Activated naive CD8-positive, alpha-beta T cell treated with anti-CD3 and anti-CD28 coated beads, Interleukin-2, amount 50 U/mL, for 24 hours (primary cell): ENCODE measurements at regions not wholly inside any gene's neighbourhood (a gene's known extent, or its start where the extent isn't known, plus 50 kb on each side); places are given as distances from the start of the nearest gene placed in this dataset.
"Not testable (repeated sequence)": the region's sequence is repeated elsewhere in the genome, so short reads cannot be mapped to it uniquely, and the experiment has no call there.

Experiments used
- ATAC-seq: fragments of 150-1000 bp; cut with Tn5 transposase; one replicate; pipeline ENCODE4 v1.10.0; 2021
- DNase-seq: peaks from one replicate; pipeline ENCODE4 v3.0.0; 2021
- H3K27ac Mint-ChIP-seq: one replicate; pipeline ENCODE4 v1.8.0; 2021; ENCODE audit warnings: mild to moderate bottlenecking, mixed read lengths
- H3K27me3 Mint-ChIP-seq: one replicate; pipeline ENCODE4 v1.8.0; 2021; ENCODE audit warnings: mixed read lengths
- H3K36me3 Mint-ChIP-seq: one replicate; pipeline ENCODE4 v1.8.0; 2021; ENCODE audit warnings: low read depth, mixed read lengths
- H3K4me1 Mint-ChIP-seq: one replicate; pipeline ENCODE4 v1.8.0; 2021; ENCODE audit warnings: mixed read lengths
- H3K4me3 Mint-ChIP-seq: one replicate; pipeline ENCODE4 v1.8.0; 2021; ENCODE audit warnings: mild to moderate bottlenecking, moderate library complexity, mixed read lengths
- H3K9me3 Mint-ChIP-seq: one replicate; pipeline ENCODE4 v1.8.0; 2021; ENCODE audit warnings: mixed read lengths

GRCh38 chr16:86221085-86221484 is 289.2 kb upstream of the FOXF1 start:
- no peak overlapping the region for H3K4me3 Mint-ChIP-seq
- H3K27me3 Mint-ChIP-seq: peaks cover 19% of the 10 kb centered on the region
- DNase-seq: no peak

GRCh38 chr16:86222547-86222946 is 287.8 kb upstream of the FOXF1 start:
- no peaks in the 10 kb centered on the region for H3K36me3 Mint-ChIP-seq
- DNase-seq (no peak), ATAC-seq (no peak)
- H3K9me3 Mint-ChIP-seq: no peaks in the 10 kb centered on the region
- peaks cover 20% of the 10 kb centered on the region for H3K27me3 Mint-ChIP-seq
- no peaks in the 10 kb centered on the region for H3K4me1 Mint-ChIP-seq
- H3K4me3 Mint-ChIP-seq: no peak overlapping the region
- H3K27ac Mint-ChIP-seq: no peak overlapping the region

More at GRCh38 chr16:86221085-86221484, 289.2 kb upstream of the FOXF1 start:
- H3K27ac Mint-ChIP-seq: no peak overlapping the region
- no peaks in the 10 kb centered on the region for H3K36me3 Mint-ChIP-seq
- no peak for ATAC-seq
- no peaks in the 10 kb centered on the region for H3K4me1 Mint-ChIP-seq
- H3K9me3 Mint-ChIP-seq: no peaks in the 10 kb centered on the region

- ATAC-seq (no peak), DNase-seq (no peak)
- no peaks in the 10 kb centered on the region for H3K9me3 Mint-ChIP-seq
- H3K4me1 Mint-ChIP-seq: no peaks in the 10 kb centered on the region
- no peak overlapping the region for H3K27ac Mint-ChIP-seq
- no peak overlapping the region for H3K4me3 Mint-ChIP-seq
- H3K27me3 Mint-ChIP-seq: peaks cover 24% of the 10 kb centered on the region
- no peaks in the 10 kb centered on the region for H3K36me3 Mint-ChIP-seq
These were observed 287.3 kb upstream of the FOXF1 start for GRCh38 chr16:86222965-86223551.

GRCh38 chr16:86224126-86224525 is 286.2 kb upstream of the FOXF1 start:
- no peaks in the 10 kb centered on the region for H3K36me3 Mint-ChIP-seq
- no peak for ATAC-seq
- no peaks in the 10 kb centered on the region for H3K4me1 Mint-ChIP-seq
- no peak for DNase-seq
- peaks cover 28% of the 10 kb centered on the region for H3K27me3 Mint-ChIP-seq
- H3K27ac Mint-ChIP-seq: no peak overlapping the region
- H3K9me3 Mint-ChIP-seq: no peaks in the 10 kb centered on the region
- H3K4me3 Mint-ChIP-seq: no peak overlapping the region

- Mint-ChIP-seq H3K4me3 (no peak overlapping the region), H3K27ac (no peak overlapping the region), H3K4me1 (no peaks in the 10 kb centered on the region), H3K36me3 (no peaks in the 10 kb centered on the region), H3K27me3 (peaks cover 28% of the 10 kb centered on the region), H3K9me3 (no peaks in the 10 kb centered on the region)
- no peak for ATAC-seq
- DNase-seq: no peak
These were observed 285.7 kb upstream of the FOXF1 start for GRCh38 chr16:86224629-86225028.

- DNase-seq (no peak), ATAC-seq (no peak)
- Mint-ChIP-seq H3K27me3 (peaks cover 24% of the 10 kb centered on the region), H3K36me3 (no peaks in the 10 kb centered on the region), H3K4me1 (no peaks in the 10 kb centered on the region), H3K27ac (no peak overlapping the region), H3K9me3 (no peaks in the 10 kb centered on the region), H3K4me3 (no peak overlapping the region)
These were observed 284.4 kb upstream of the FOXF1 start for GRCh38 chr16:86225905-86226371.

GRCh38 chr16:86227041-86227440 is 283.3 kb upstream of the FOXF1 start:
- Mint-ChIP-seq H3K9me3 (no peaks in the 10 kb centered on the region), H3K4me3 (no peak overlapping the region), H3K27me3 (peaks cover 26% of the 10 kb centered on the region), H3K27ac (no peak overlapping the region), H3K36me3 (no peaks in the 10 kb centered on the region), H3K4me1 (no peaks in the 10 kb centered on the region)
- DNase-seq (no peak), ATAC-seq (no peak)

- Mint-ChIP-seq H3K4me1 (no peaks in the 10 kb centered on the region), H3K27me3 (peaks cover 23% of the 10 kb centered on the region), H3K27ac (no peak overlapping the region), H3K36me3 (no peaks in the 10 kb centered on the region), H3K4me3 (no peak overlapping the region), H3K9me3 (peaks cover under 1% of the 10 kb centered on the region)
- ATAC-seq: no peak
- DNase-seq: no peak
These were observed 282.5 kb upstream of the FOXF1 start for GRCh38 chr16:86227801-86228200.

GRCh38 chr16:86228713-86229112 is 281.6 kb upstream of the FOXF1 start:
- ATAC-seq: no peak
- no peaks in the 10 kb centered on the region for H3K36me3 Mint-ChIP-seq
- peaks cover 16% of the 10 kb centered on the region for H3K27me3 Mint-ChIP-seq
- H3K27ac Mint-ChIP-seq: no peak overlapping the region
- no peak overlapping the region for H3K4me3 Mint-ChIP-seq
- no peak for DNase-seq
- peaks cover 4% of the 10 kb centered on the region for H3K9me3 Mint-ChIP-seq
- H3K4me1 Mint-ChIP-seq: no peaks in the 10 kb centered on the region

GRCh38 chr16:86229283-86229682 is 281.0 kb upstream of the FOXF1 start:
- DNase-seq (no peak), ATAC-seq (no peak)
- H3K27me3 Mint-ChIP-seq: peaks cover 16% of the 10 kb centered on the region
- no peak overlapping the region for H3K4me3 Mint-ChIP-seq
- no peaks in the 10 kb centered on the region for H3K4me1 Mint-ChIP-seq
- peaks cover 4% of the 10 kb centered on the region for H3K9me3 Mint-ChIP-seq
- H3K36me3 Mint-ChIP-seq: no peaks in the 10 kb centered on the region
- H3K27ac Mint-ChIP-seq: no peak overlapping the region

GRCh38 chr16:86229866-86230656 is 280.3 kb upstream of the FOXF1 start:
- Mint-ChIP-seq H3K4me1 (no peaks in the 10 kb centered on the region), H3K27me3 (peaks cover 16% of the 10 kb centered on the region), H3K36me3 (no peaks in the 10 kb centered on the region), H3K27ac (no peak overlapping the region), H3K9me3 (peaks cover 4% of the 10 kb centered on the region), H3K4me3 (no peak overlapping the region)
- DNase-seq: no peak
- no peak for ATAC-seq

- H3K4me1 Mint-ChIP-seq: no peaks in the 10 kb centered on the region
- H3K27me3 Mint-ChIP-seq: peaks cover 16% of the 10 kb centered on the region
These were observed 278.9 kb upstream of the FOXF1 start for GRCh38 chr16:86231321-86231995.

GRCh38 chr16:86231996-86232350 is 278.4 kb upstream of the FOXF1 start:
- H3K4me1 Mint-ChIP-seq: no peaks in the 10 kb centered on the region

More at GRCh38 chr16:86231321-86231995, 278.9 kb upstream of the FOXF1 start:
- DNase-seq: no peak
- peaks cover 4% of the 10 kb centered on the region for H3K9me3 Mint-ChIP-seq
- ATAC-seq: no peak
- no peaks in the 10 kb centered on the region for H3K36me3 Mint-ChIP-seq
- no peak overlapping the region for H3K27ac Mint-ChIP-seq
- H3K4me3 Mint-ChIP-seq: no peak overlapping the region

GRCh38 chr16:86232496-86232895 is 277.8 kb upstream of the FOXF1 start:
- Mint-ChIP-seq H3K36me3 (no peaks in the 10 kb centered on the region), H3K4me3 (no peak overlapping the region), H3K9me3 (peaks cover 4% of the 10 kb centered on the region), H3K27ac (no peak overlapping the region), H3K27me3 (peaks cover 16% of the 10 kb centered on the region), H3K4me1 (no peaks in the 10 kb centered on the region)
- ATAC-seq (no peak), DNase-seq (no peak)

More at GRCh38 chr16:86231996-86232350, 278.4 kb upstream of the FOXF1 start:
- DNase-seq (no peak), ATAC-seq (no peak)
- H3K27me3 Mint-ChIP-seq: peaks cover 16% of the 10 kb centered on the region
- no peak overlapping the region for H3K4me3 Mint-ChIP-seq
- no peak overlapping the region for H3K27ac Mint-ChIP-seq
- no peaks in the 10 kb centered on the region for H3K36me3 Mint-ChIP-seq
- H3K9me3 Mint-ChIP-seq: peaks cover 4% of the 10 kb centered on the region

- H3K4me3 Mint-ChIP-seq, ATAC-seq, H3K9me3 Mint-ChIP-seq, H3K36me3 Mint-ChIP-seq, DNase-seq, H3K4me1 Mint-ChIP-seq, H3K27me3 Mint-ChIP-seq, H3K27ac Mint-ChIP-seq: not testable (repeated sequence)
These were observed 276.8 kb upstream of the FOXF1 start for GRCh38 chr16:86233506-86233905.
